Subcutaneous abdominal adipose tissue (tissue), 5 donors: ENCODE measurements at regions not wholly inside any gene's neighbourhood (a gene's known extent, or its start where the extent isn't known, plus 50 kb on each side); places are given as distances from the start of the nearest gene placed in this dataset.

Experiments
- H3K27ac ChIP-seq: one replicate; pipeline ENCODE4 v1.7.0; 2013; ENCODE audit warnings: low read depth, mild to moderate bottlenecking, inconsistent platforms, low read length, moderate library complexity
- H3K27me3 ChIP-seq, 5 donors: one replicate each; pipeline ENCODE4 v1.7.0; 2013; ENCODE audit warnings: low read length in 5 of 5, inconsistent platforms in 1 of 5; ENCODE audit not compliant: control insufficient read depth in 5 of 5, insufficient read depth in 4 of 5
- H3K36me3 ChIP-seq, 5 donors: one replicate each; pipeline ENCODE4 v1.7.0; 2013; ENCODE audit warnings: low read length in 5 of 5; ENCODE audit not compliant: control insufficient read depth in 5 of 5, insufficient read depth in 5 of 5
- H3K4me1 ChIP-seq, 5 donors: one replicate each; pipeline ENCODE4 v1.7.0; 2013; ENCODE audit warnings: low read length in 5 of 5, mild to moderate bottlenecking in 3 of 5, moderate library complexity in 1 of 5; ENCODE audit not compliant: control insufficient read depth in 5 of 5, insufficient read depth in 5 of 5
- H3K4me3 ChIP-seq, 5 donors: one replicate each; pipeline ENCODE4 v1.7.0; 2013; ENCODE audit warnings: low read length in 5 of 5, low read depth in 1 of 5
- H3K9ac ChIP-seq, 5 donors: one replicate each; pipeline ENCODE4 v1.7.0; 2013; ENCODE audit warnings: low read length in 5 of 5, mild to moderate bottlenecking in 4 of 5, moderate library complexity in 3 of 5
- H3K9me3 ChIP-seq, 5 donors: one replicate each; pipeline ENCODE4 v1.7.0; 2013; ENCODE audit warnings: low read length in 5 of 5; ENCODE audit not compliant: control insufficient read depth in 5 of 5
- donor health status: healthy.
- donor health status: healthy.
- donor health status: healthy.
- donor health status: healthy.
- donor health status: healthy.

- H3K9me3 ChIP-seq, result no peaks in the 10 kb centered on the region
- no peaks in the 10 kb centered on the region for H3K36me3 ChIP-seq
- no peak overlapping the region for H3K9ac ChIP-seq
- H3K27ac ChIP-seq, result no peak overlapping the region
- no peaks in the 10 kb centered on the region for H3K27me3 ChIP-seq
- H3K4me1 ChIP-seq, result no peaks in the 10 kb centered on the region
- H3K4me3 ChIP-seq, result no peak overlapping the region
Measured at GRCh38 chr1:71269818-71270217, 189.0 kb upstream of the ZRANB2 start.

GRCh38 chr1:71269179-71269578 lies 188.3 kb upstream of the ZRANB2 start:
- Histone ChIP-seq H3K27ac (no peak overlapping the region), H3K4me3 (no peak overlapping the region), H3K4me1 (no peaks in the 10 kb centered on the region), H3K9me3 (no peaks in the 10 kb centered on the region), H3K27me3 (no peaks in the 10 kb centered on the region), H3K36me3 (no peaks in the 10 kb centered on the region), H3K9ac (no peak overlapping the region)

DNA sequence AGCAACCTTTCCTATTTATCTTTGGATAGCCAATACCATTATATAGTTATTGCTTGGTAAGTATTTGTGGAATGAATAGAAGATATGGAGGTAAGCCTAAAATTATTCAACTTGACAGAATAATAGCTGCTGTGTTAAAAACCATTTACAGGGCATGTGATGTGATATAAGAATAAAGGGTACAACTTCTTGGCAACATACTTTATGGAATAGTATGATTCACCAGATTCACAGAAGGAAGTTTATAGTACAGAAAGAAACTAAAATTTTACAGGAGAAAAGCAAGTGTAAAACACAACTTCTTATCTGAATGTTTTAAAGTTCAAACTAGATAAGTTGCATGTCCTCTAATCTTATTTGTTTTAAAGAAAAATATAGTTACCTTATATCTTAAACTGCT lies 186.4 kb upstream of the ZRANB2 start:
- Histone ChIP-seq H3K27ac (no peak overlapping the region), H3K27me3 (no peaks in the 10 kb centered on the region), H3K9me3 (no peaks in the 10 kb centered on the region), H3K4me1 (no peaks in the 10 kb centered on the region), H3K4me3 (no peak overlapping the region), H3K36me3 (no peaks in the 10 kb centered on the region), H3K9ac (no peak overlapping the region)

- no peaks in the 10 kb centered on the region for H3K9me3 ChIP-seq
- no peak overlapping the region for H3K27ac ChIP-seq
- H3K36me3 ChIP-seq, result no peaks in the 10 kb centered on the region
- no peak overlapping the region for H3K4me3 ChIP-seq
- no peaks in the 10 kb centered on the region for H3K4me1 ChIP-seq
- no peak overlapping the region for H3K9ac ChIP-seq
- H3K27me3 ChIP-seq, result no peaks in the 10 kb centered on the region
Measured at GRCh38 chr1:71264039-71264438, 183.2 kb upstream of the ZRANB2 start.

DNA sequence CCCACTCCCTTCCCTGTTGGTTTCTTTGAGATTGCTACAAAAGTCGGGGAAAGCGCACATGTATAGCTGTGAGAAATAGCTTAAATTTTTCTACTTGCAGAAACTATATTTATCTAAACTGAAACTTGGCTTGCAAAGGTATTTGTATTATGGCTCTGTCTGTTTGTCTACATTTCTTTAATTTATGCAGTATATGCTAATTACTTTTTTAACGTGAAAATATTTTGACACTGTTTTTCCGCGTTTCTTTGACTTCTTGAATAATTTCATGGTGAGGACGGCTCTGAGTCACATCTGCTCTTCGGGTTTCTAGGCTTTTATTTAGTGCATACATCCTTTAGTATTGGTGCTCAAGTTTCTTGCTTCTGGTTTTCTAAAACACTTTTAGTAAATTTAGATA lies 182.1 kb upstream of the ZRANB2 start:
- Histone ChIP-seq H3K36me3 (no peaks in the 10 kb centered on the region), H3K4me3 (no peak overlapping the region), H3K9ac (no peak overlapping the region), H3K4me1 (no peaks in the 10 kb centered on the region), H3K27me3 (no peaks in the 10 kb centered on the region), H3K27ac (no peak overlapping the region), H3K9me3 (no peaks in the 10 kb centered on the region)

DNA sequence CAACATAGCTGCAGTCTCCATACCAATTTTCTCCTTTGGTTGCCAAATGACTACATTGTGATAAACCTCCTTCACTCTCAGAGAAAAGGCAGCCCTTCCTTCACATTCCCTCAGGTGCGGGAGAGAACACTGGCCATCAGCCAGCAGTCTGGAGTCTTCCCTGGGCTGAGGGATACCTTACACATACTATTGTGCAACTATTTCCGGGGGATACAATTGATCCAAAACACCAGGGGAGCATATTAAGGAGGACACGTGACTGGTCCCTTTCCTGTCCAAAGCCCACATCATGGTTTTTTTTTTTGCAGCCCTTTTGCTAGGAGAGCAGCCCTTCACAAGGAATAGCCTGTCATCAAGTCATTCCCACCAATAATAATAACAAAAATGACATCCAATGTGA lies 172.1 kb upstream of the ZRANB2 start:
- H3K9ac ChIP-seq, result no peak overlapping the region
- no peak overlapping the region for H3K27ac ChIP-seq
- H3K4me3 ChIP-seq, result no peak overlapping the region
- no peaks in the 10 kb centered on the region for H3K4me1 ChIP-seq
- no peaks in the 10 kb centered on the region for H3K9me3 ChIP-seq
- H3K27me3 ChIP-seq, result no peaks in the 10 kb centered on the region
- H3K36me3 ChIP-seq, result no peaks in the 10 kb centered on the region

DNA sequence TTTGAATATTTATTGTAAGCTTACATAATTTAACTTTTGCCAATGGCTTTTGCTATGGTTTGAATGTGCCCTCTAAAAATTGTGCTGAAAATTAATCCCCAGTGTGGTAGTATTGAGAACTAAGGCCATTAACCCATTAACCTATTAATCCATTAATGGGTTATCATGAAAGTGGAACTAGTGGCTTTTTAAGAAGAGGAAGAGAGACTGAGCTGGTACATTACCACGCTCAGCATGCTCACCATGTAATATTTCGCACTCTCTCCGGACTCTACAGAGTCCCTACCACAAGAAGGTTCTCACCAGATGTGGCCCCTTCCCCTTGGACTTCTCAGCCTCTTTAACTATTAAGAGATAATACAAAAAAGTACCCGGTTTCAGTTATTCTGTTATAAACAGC lies 164.4 kb upstream of the ZRANB2 start:
- no peak overlapping the region for H3K27ac ChIP-seq
- H3K27me3 ChIP-seq, result no peaks in the 10 kb centered on the region
- no peaks in the 10 kb centered on the region for H3K36me3 ChIP-seq
- no peaks in the 10 kb centered on the region for H3K4me1 ChIP-seq
- H3K4me3 ChIP-seq, result no peak overlapping the region
- no peaks in the 10 kb centered on the region for H3K9me3 ChIP-seq
- no peak overlapping the region for H3K9ac ChIP-seq

DNA sequence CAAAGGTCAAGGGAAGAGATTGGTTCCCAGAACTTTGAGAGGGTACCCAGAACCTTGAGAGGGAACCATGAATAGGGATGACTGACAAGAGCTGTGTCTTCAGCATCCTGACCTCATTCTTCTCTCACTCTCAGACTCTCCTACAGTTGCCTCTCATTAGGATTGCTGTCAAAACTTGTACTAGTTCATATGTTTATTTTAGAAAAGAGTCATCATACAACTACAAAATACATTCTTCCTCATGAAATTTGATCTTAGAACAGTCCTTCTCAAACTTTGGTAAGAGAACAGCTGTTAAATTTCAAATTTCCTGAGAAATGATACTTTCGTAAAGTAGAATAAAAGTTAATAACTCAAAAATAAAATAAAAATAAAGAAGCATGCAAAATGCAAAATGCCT lies 161.4 kb upstream of the ZRANB2 start:
- H3K27me3 ChIP-seq, result no peaks in the 10 kb centered on the region
- no peaks in the 10 kb centered on the region for H3K36me3 ChIP-seq
- H3K9ac ChIP-seq, result no peak overlapping the region
- no peaks in the 10 kb centered on the region for H3K9me3 ChIP-seq
- no peaks in the 10 kb centered on the region for H3K4me1 ChIP-seq
- H3K4me3 ChIP-seq, result no peak overlapping the region
- H3K27ac ChIP-seq, result no peak overlapping the region

- Histone ChIP-seq H3K4me3 (no peak overlapping the region), H3K27me3 (no peaks in the 10 kb centered on the region), H3K27ac (no peak overlapping the region), H3K4me1 (no peaks in the 10 kb centered on the region), H3K9me3 (no peaks in the 10 kb centered on the region), H3K36me3 (no peaks in the 10 kb centered on the region), H3K9ac (no peak overlapping the region)
Measured at GRCh38 chr1:71240656-71241055, 159.8 kb upstream of the ZRANB2 start.

- no peak overlapping the region for H3K9ac ChIP-seq
- H3K4me3 ChIP-seq, result no peak overlapping the region
- no peaks in the 10 kb centered on the region for H3K9me3 ChIP-seq
- no peaks in the 10 kb centered on the region for H3K36me3 ChIP-seq
- no peaks in the 10 kb centered on the region for H3K27me3 ChIP-seq
- H3K27ac ChIP-seq, result no peak overlapping the region
- peaks cover 0 to 2% (median 0%) of the 10 kb centered on the region in 5 donors for H3K4me1 ChIP-seq
Measured at GRCh38 chr1:71236503-71236902, 155.7 kb upstream of the ZRANB2 start.

- no peak overlapping the region for H3K4me3 ChIP-seq
- H3K27ac ChIP-seq, result no peak overlapping the region
- no peak overlapping the region for H3K9ac ChIP-seq
- H3K36me3 ChIP-seq, result no peaks in the 10 kb centered on the region
- no peaks in the 10 kb centered on the region for H3K27me3 ChIP-seq
- H3K4me1 ChIP-seq, result peaks cover 0 to 2% (median 0%) of the 10 kb centered on the region in 5 donors
- H3K9me3 ChIP-seq, result no peaks in the 10 kb centered on the region
Measured at GRCh38 chr1:71233645-71234044, 152.8 kb upstream of the ZRANB2 start.
